ENCODE measurements at regions not wholly inside any gene's neighbourhood (a gene's known extent, or its start where the extent isn't known, plus 50 kb on each side); places are given as distances from the start of the nearest gene placed in this dataset.
"Not testable (repeated sequence)": the region's sequence is repeated elsewhere in the genome, so short reads cannot be mapped to it uniquely, and the experiment has no call there.

GRCh38 chr6:23524548-23524947, 601.5 kb upstream of the NRSN1 start:
- DNase-seq (ENCODE audit: extremely low read depth in 1 of 11, low read depth in 9 of 11, low spot score in 4 of 11), result peak in 7 of 11 donors; percentile 31 to 57 (median 44)

GRCh38 chr6:23526526-23526925, 599.5 kb upstream of the NRSN1 start:
- DNase-seq (ENCODE audit: extremely low read depth in 1 of 11, low read depth in 9 of 11, low spot score in 4 of 11), result no peak

GRCh38 chr6:23529902-23530301, 596.1 kb upstream of the NRSN1 start:
- no peak for DNase-seq (ENCODE audit: extremely low read depth in 1 of 11, low read depth in 9 of 11, low spot score in 4 of 11)

GRCh38 chr6:23531666-23532065, 594.3 kb upstream of the NRSN1 start:
- peak in 3 of 11 donors; percentile 28 to 30 (median 29) for DNase-seq (ENCODE audit: extremely low read depth in 1 of 11, low read depth in 9 of 11, low spot score in 4 of 11)

DNA sequence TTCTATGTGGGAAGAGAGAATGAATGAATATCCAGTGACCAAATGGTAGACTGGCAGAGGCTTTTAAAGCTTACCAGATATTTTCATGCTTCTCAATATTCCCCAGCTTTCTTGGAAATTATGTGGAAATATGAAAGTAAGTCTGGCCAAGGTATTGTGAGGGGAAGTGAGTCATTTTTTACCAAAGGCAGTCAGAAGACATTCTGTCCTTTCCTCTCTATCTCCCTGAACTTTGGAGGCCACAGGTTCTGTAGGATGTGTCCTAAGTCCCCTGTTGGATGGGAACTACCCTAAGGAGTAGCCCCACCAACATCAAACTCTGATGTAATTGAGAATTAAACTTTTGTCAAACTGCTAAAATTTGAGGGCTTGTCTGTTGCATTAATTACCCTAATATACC, 593.8 kb upstream of the NRSN1 start:
- no peak for DNase-seq (ENCODE audit: extremely low read depth in 1 of 11, low read depth in 9 of 11, low spot score in 4 of 11)

DNA sequence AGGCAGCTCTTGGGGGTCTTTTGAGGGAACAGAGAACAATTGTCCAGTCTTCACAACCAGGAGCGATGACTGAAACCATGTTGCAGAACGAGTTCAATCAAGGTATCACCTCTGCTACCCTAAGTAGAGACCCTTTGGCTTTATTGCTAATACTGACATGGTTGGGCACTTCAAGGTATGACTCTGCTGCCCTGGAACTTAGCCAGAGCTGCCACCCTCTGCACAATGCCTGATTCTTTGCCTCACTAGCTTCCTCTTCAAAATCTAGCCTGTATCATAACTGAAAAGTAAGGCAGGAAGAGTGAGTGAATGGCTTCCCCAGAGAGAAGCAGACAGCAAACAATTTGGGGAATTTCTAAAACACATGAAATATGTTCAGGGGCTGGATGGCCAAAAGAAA, 592.7 kb upstream of the NRSN1 start:
- DNase-seq (ENCODE audit: extremely low read depth in 1 of 11, low read depth in 9 of 11, low spot score in 4 of 11), result no peak

- DNase-seq (ENCODE audit: extremely low read depth in 1 of 11, low read depth in 9 of 11, low spot score in 4 of 11), result no peak
These were observed 592.1 kb upstream of the NRSN1 start for GRCh38 chr6:23533944-23534343.

- no peak for DNase-seq (ENCODE audit: extremely low read depth in 1 of 11, low read depth in 9 of 11, low spot score in 4 of 11)
These were observed 591.7 kb upstream of the NRSN1 start for GRCh38 chr6:23534351-23534750.

- DNase-seq (ENCODE audit: extremely low read depth in 1 of 11, low read depth in 9 of 11, low spot score in 4 of 11), result no peak
These were observed 590.9 kb upstream of the NRSN1 start for GRCh38 chr6:23535101-23535500.

DNA sequence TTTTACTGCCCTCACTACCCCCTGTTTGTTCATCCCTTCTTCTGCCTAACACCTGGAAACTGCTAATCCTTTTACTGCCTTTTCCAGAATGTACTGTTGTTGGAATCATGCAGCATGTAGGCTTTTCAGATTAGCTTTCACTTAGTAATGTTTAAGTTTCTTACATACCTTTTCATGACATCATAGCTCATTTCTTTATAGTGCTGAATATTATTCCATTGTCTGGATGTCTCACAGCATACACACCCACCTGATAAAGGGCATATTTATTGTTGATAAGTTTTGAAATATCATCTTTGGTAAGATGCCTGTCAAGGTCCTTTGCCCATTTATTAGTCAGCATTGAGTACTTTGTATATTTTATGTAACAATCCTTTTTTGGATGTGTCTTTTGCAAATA, 588.2 kb upstream of the NRSN1 start:
- DNase-seq (ENCODE audit: extremely low read depth in 1 of 11, low read depth in 9 of 11, low spot score in 4 of 11), result no peak

GRCh38 chr6:23547851-23548250, 578.2 kb upstream of the NRSN1 start:
- DNase-seq (ENCODE audit: extremely low read depth in 1 of 11, low read depth in 9 of 11, low spot score in 4 of 11), result no peak

DNA sequence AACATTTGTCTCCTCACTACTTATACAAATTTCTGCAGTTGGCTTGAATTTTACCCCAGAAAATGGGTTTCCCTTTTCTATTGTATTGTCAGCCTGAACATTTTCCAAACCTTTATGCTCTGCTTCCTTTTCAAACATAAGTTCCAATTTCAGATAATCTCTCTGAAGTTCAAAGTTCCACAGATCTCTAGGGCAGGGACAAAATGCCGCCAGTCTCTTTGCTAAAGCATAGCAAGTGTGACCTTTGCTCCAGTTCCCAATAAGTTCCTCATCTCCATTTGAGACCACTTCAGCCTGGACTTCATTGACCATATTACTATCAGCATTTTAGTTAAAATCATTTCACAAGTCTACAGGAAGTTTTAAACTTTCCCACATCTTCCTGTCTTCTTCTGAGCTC, 571.1 kb upstream of the NRSN1 start:
- DNase-seq (ENCODE audit: extremely low read depth in 1 of 11, low read depth in 9 of 11, low spot score in 4 of 11), result not testable (repeated sequence)

DNA sequence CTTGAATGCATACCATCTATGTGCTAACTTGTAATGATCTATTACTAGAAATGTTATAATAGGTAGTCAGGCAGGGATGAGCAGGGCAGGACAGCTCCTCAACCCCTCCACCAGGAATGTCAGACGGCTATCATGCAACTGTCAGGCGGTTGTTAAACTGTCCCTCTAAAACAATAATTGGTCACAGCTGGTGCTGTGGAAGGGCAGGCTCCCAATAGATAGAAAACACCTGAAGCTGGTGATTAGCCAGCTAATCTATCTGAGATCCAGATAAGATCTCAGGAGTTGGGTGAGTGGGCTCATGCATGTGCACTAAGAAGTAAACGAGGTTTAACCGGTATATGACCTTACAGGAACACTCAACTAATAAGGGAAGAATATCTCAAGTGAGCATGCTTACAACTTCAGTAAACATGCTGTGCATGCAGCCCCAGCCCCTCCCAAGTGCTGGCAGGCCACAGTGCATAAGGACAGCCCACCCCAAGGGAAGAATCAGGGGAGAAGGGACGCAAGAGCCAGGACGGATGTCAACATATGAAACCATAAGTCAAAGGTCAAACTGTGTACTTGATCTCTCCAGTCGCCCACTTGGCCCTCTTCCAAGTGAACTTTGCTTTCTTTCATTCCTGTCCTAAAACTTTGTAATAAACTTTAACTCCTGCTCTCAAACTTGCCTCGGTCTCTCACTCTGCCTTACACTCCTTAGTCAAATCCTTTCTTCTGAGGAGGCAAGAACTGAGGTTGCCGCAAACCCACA, 566.2 kb upstream of the NRSN1 start:
- DNase-seq (ENCODE audit: extremely low read depth in 1 of 11, low read depth in 9 of 11, low spot score in 4 of 11), result peak in 9 of 11 donors; percentile 23 to 49 (median 35)

GRCh38 chr6:23561732-23562131, 564.3 kb upstream of the NRSN1 start:
- no peak for DNase-seq (ENCODE audit: extremely low read depth in 1 of 11, low read depth in 9 of 11, low spot score in 4 of 11)

DNA sequence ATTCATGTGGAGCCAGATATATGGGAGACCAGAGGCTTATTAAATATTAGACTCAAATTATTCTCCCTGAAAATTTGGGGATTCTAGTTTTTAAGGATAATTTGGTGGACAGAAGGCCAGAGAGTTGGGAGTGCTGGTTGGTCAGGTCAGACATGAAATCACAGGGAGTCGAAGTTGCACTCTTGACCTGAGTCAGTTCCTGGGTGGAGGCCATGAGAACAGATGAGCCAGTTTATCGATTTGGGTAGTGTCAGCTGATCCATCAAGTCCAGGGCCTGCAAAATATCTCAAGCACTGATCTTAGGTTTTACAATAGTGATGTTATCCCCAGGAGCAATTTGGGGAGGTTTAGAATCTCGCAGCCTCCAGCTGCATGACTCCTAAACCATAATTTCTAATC, 563.5 kb upstream of the NRSN1 start:
- no peak for DNase-seq (ENCODE audit: extremely low read depth in 1 of 11, low read depth in 9 of 11, low spot score in 4 of 11)

GRCh38 chr6:23563323-23563722, 562.7 kb upstream of the NRSN1 start:
- no peak for DNase-seq (ENCODE audit: extremely low read depth in 1 of 11, low read depth in 9 of 11, low spot score in 4 of 11)

- no peak for DNase-seq (ENCODE audit: extremely low read depth in 1 of 11, low read depth in 9 of 11, low spot score in 4 of 11)
These were observed 559.6 kb upstream of the NRSN1 start for GRCh38 chr6:23566418-23566817.

DNA sequence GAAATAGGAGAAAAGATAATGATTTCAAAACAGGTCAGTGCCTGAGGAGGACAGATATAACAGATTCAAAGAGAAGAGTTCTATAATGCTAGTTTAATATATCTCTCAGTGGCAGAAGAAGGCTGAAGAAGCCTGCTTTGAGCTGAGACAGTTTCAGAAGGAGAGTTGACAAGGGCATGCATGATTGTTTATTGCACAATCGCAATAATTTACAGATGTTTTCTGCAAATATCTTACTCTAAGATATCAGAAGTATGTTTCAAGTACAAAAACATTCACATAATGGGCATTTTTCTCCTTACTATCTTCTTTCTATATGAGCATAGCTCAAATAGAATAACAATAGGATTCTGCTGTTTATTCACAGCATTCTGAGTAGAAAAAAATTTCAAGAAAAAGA, 557.7 kb upstream of the NRSN1 start:
- DNase-seq (ENCODE audit: extremely low read depth in 1 of 11, low read depth in 9 of 11, low spot score in 4 of 11), result no peak

DNA sequence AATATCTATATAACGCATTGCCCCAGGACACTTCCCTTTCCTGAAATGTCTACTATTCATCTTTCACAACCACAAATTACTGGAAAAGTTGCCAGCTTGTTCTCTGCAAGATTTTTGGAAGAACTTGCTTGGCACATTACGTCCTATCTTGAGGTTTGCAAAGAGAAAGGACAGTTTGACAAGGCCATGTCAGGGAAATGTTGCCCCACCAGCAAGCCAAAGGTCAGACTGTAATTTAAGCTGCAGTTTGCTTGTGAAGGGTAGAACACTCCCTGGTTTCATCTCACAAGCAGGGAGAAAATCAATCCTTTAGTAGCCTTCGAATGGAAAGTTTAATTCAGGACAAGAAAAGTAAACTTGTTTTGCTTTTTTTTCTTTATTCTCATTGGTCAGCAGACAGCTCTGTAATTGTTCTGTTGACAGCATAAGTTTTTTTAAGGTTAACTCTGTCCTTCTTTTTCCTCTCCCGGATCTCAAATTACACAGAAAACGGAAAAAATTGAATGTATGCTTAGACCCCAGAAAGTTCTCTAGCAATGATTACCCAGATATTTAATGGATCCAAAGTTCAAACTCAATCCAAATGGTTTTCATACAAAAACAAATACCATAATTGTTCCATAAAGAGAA, 541.8 kb upstream of the NRSN1 start:
- no peak for DNase-seq (ENCODE audit: extremely low read depth in 1 of 11, low read depth in 9 of 11, low spot score in 4 of 11)

GRCh38 chr6:23587582-23587981, 538.4 kb upstream of the NRSN1 start:
- DNase-seq (ENCODE audit: extremely low read depth in 1 of 11, low read depth in 9 of 11, low spot score in 4 of 11), result no peak

DNA sequence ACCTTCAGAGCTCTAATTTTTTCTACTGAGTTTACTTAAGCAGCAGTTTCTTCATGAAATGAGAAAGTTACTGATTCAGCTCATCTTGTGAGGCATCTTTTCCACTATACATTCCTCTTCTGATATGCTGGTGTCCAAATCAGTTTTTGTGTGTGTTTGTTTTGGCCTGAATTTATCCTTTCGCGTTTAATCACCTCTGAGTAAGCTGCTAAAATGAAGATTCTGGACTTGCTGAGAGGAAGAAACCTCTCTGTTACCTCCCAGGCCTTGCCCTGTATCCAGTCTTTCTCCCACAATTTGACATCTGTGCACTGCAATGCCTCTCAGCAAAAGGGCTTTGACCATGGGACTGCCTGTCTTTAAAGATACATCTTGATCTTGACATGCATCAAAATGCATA, 536.2 kb upstream of the NRSN1 start:
- no peak for DNase-seq (ENCODE audit: extremely low read depth in 1 of 11, low read depth in 9 of 11, low spot score in 4 of 11)
